Fibroblast of lung (primary cell): ENCODE measurements at regions not wholly inside any gene's neighbourhood (a gene's known extent, or its start where the extent isn't known, plus 50 kb on each side); places are given as distances from the start of the nearest gene placed in this dataset.

Source experiments
- EZH2 ChIP-seq: IDR thresholded peaks from 2 replicates; pipeline ENCODE4 v1.5.1; 2012; ENCODE audit warnings: low read length, control low read depth, mild to moderate bottlenecking; ENCODE audit errors: missing control alignments
- TF ChIP-seq, protein P1 (sequence below), 2 donors: IDR thresholded peaks in 1 of 2; conservative IDR thresholded peaks in 1 of 2; 1 replicate in 1 of 2; 2 replicates in 1 of 2; pipeline ENCODE4 v1.5.1; 2011 to 2012; ENCODE audit warnings: low read length in 2 of 2, control low read depth in 1 of 2, inconsistent platforms in 1 of 2, low read depth in 1 of 2, mild to moderate bottlenecking in 1 of 2

DNA sequence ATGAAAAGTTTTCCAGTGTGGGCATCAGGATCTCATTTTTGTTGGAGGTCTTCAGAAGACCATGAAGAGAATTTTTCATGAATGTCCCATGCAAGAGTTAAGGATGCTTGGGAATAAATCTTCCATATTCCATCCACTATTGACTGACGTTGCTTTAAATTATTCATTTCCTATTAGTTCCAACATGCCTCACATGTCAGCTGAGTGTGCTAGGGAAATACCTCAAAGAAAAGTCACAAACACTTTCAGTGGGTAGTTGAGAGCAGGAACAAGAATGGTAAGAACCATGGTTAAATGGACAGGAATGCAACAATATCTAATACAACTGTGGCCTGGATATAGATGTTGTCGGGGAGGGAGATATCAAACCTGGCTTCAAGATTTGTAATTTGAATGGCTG is 610.1 kb downstream of the TECRL start:
- no peak for TF ChIP-seq EZH2
- TF ChIP-seq, protein P1, sequence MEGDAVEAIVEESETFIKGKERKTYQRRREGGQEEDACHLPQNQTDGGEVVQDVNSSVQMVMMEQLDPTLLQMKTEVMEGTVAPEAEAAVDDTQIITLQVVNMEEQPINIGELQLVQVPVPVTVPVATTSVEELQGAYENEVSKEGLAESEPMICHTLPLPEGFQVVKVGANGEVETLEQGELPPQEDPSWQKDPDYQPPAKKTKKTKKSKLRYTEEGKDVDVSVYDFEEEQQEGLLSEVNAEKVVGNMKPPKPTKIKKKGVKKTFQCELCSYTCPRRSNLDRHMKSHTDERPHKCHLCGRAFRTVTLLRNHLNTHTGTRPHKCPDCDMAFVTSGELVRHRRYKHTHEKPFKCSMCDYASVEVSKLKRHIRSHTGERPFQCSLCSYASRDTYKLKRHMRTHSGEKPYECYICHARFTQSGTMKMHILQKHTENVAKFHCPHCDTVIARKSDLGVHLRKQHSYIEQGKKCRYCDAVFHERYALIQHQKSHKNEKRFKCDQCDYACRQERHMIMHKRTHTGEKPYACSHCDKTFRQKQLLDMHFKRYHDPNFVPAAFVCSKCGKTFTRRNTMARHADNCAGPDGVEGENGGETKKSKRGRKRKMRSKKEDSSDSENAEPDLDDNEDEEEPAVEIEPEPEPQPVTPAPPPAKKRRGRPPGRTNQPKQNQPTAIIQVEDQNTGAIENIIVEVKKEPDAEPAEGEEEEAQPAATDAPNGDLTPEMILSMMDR (conservative IDR thresholded peaks at IDR 0.05 in 1 of 2, IDR thresholded peaks at IDR 0.05 in 1 of 2; ENCODE audit: low read depth in 1 of 2, low read length in 2 of 2): no peak
